Spleen (tissue), 7 donors: ENCODE measurements at regions not wholly inside any gene's neighbourhood (a gene's known extent, or its start where the extent isn't known, plus 50 kb on each side); places are given as distances from the start of the nearest gene placed in this dataset.

Experiments used
- POLR2A ChIP-seq, 3 donors: fragments of 450-650 bp; IDR thresholded peaks; one replicate each; pipeline ENCODE4 v1.5.1; 2017; ENCODE audit warnings: antibody characterized with exemption in 3 of 3, mild to moderate bottlenecking in 1 of 3
- POLR2AphosphoS5 ChIP-seq, 3 donors: sonication (generic); formaldehyde crosslinking; IDR thresholded peaks; one replicate each; pipeline ENCODE4 v1.5.1; 2017; ENCODE audit warnings: antibody characterized with exemption in 3 of 3
- TF ChIP-seq, protein P1 (sequence below), 11 experiments: fragments of 200-600 bp in 7 of 11; fragments of 450-650 bp in 4 of 11; sonication (generic) in 4 of 11; IDR thresholded peaks in 8 of 11; conservative IDR thresholded peaks in 3 of 11; 1 replicate in 7 of 11; 2 replicates in 4 of 11; pipeline versions ENCODE4 v1.4.0 to v1.8.0; 2016 to 2021; ENCODE audit warnings: antibody characterized with exemption in 11 of 11, inconsistent platforms in 4 of 11, mild to moderate bottlenecking in 1 of 11
- donor health status: DM: no; HTN: no; CAD: no; lungs with moderate emphysema.
- donor health status: DM: no; HTN: no; CAD: no.
- donor health status: DM: no; HTN: no; CAD: no.

GRCh38 chr6:80872199-80872950, 765.9 kb downstream of the BCKDHB start:
- TF ChIP-seq, protein P1, sequence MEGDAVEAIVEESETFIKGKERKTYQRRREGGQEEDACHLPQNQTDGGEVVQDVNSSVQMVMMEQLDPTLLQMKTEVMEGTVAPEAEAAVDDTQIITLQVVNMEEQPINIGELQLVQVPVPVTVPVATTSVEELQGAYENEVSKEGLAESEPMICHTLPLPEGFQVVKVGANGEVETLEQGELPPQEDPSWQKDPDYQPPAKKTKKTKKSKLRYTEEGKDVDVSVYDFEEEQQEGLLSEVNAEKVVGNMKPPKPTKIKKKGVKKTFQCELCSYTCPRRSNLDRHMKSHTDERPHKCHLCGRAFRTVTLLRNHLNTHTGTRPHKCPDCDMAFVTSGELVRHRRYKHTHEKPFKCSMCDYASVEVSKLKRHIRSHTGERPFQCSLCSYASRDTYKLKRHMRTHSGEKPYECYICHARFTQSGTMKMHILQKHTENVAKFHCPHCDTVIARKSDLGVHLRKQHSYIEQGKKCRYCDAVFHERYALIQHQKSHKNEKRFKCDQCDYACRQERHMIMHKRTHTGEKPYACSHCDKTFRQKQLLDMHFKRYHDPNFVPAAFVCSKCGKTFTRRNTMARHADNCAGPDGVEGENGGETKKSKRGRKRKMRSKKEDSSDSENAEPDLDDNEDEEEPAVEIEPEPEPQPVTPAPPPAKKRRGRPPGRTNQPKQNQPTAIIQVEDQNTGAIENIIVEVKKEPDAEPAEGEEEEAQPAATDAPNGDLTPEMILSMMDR (IDR thresholded peaks at IDR 0.05 in 8 of 11, conservative IDR thresholded peaks at IDR 0.05 in 3 of 11) = no peak
- TF ChIP-seq POLR2A (IDR thresholded peaks at IDR 0.05) = no peak
- TF ChIP-seq POLR2AphosphoS5 (IDR thresholded peaks at IDR 0.05) = no peak
